Neural cell (in vitro differentiated cells): ENCODE measurements at regions not wholly inside any gene's neighbourhood (a gene's known extent, or its start where the extent isn't known, plus 50 kb on each side); places are given as distances from the start of the nearest gene placed in this dataset.

Experiments
- H2AFZ ChIP-seq: fragments of 200-600, 300-800 bp; sonication (generic), shearing (Covaris generic); 2 replicates; pipeline ENCODE4 v1.6.0; 2014; ENCODE audit warnings: low read depth, mild to moderate bottlenecking, antibody characterized with exemption, low read length, moderate library complexity
- H3F3A ChIP-seq: fragments of 200-600 bp; shearing (Covaris generic); 2 replicates; pipeline ENCODE4 v1.6.1; 2016; ENCODE audit warnings: mild to moderate bottlenecking, moderate library complexity, mixed read lengths, antibody characterized with exemption, low read length; ENCODE audit not compliant: insufficient read depth, poor library complexity, severe bottlenecking
- H3K27ac ChIP-seq: fragments of 200-600, 300-800 bp; sonication (generic), shearing (Covaris generic); 2 replicates; pipeline ENCODE4 v1.5.1; 2014; ENCODE audit warnings: mild to moderate bottlenecking, low read length, moderate library complexity
- H3K27me3 ChIP-seq: fragments of 300-800, 200-600 bp; sonication (generic), shearing (Covaris generic); 2 replicates; pipeline ENCODE4 v1.6.0; 2014; ENCODE audit warnings: mild to moderate bottlenecking, low read depth, low read length, moderate library complexity; ENCODE audit not compliant: insufficient read depth
- H3K36me3 ChIP-seq: fragments of 300-800, 200-600 bp; sonication (generic), shearing (Covaris generic); 2 replicates; pipeline ENCODE4 v1.5.1; 2014; ENCODE audit warnings: mild to moderate bottlenecking, antibody characterized with exemption, low read length, moderate library complexity; ENCODE audit not compliant: insufficient read depth
- H3K4me2 ChIP-seq: fragments of 300-800, 200-600 bp; sonication (generic), shearing (Covaris generic); 2 replicates; pipeline ENCODE4 v1.6.0; 2014; ENCODE audit warnings: mild to moderate bottlenecking, low read length
- H3K4me3 ChIP-seq: fragments of 300-800, 200-600 bp; sonication (generic), shearing (Covaris generic); 2 replicates; pipeline ENCODE4 v1.5.1; 2014; ENCODE audit warnings: mild to moderate bottlenecking, low read length, moderate library complexity
- H3K79me2 ChIP-seq: fragments of 200-600 bp; shearing (Covaris generic); replicated peaks from 2 replicates; pipeline ENCODE4 v1.6.0; 2014; ENCODE audit warnings: mild to moderate bottlenecking, low read length, moderate library complexity; ENCODE audit not compliant: insufficient read depth
- H3K9ac ChIP-seq: fragments of 300-800, 200-600 bp; sonication (generic), shearing (Covaris generic); 2 replicates; pipeline ENCODE4 v1.6.1; 2016; ENCODE audit warnings: mild to moderate bottlenecking, low read length, mixed read lengths
- H3K9me2 ChIP-seq: fragments of 200-600 bp; shearing (Covaris generic); 2 replicates; pipeline ENCODE4 v1.6.1; 2016; ENCODE audit warnings: mild to moderate bottlenecking, low read length, mixed read lengths; ENCODE audit not compliant: insufficient read depth
- H3K9me3 ChIP-seq: fragments of 200-600, 300-800 bp; sonication (generic), shearing (Covaris generic); 2 replicates; pipeline ENCODE4 v1.6.1; 2016; ENCODE audit warnings: mild to moderate bottlenecking, mixed run types, low read length, moderate library complexity, mixed read lengths
- H4K20me1 ChIP-seq: fragments of 200-600 bp; shearing (Covaris generic); 2 replicates; pipeline ENCODE4 v1.6.1; 2016; ENCODE audit warnings: mild to moderate bottlenecking, mixed run types; ENCODE audit not compliant: insufficient read depth
- CTCF ChIP-seq: fragments of 450-650 bp; IDR thresholded peaks from 2 replicates; pipeline ENCODE4 v1.5.1; 2014; ENCODE audit warnings: antibody characterized with exemption, mild to moderate bottlenecking, moderate library complexity; ENCODE audit not compliant: poor library complexity, severe bottlenecking
- EP300 ChIP-seq: fragments of 450-650 bp; conservative IDR thresholded peaks from 2 replicates; pipeline ENCODE4 v1.6.1; 2014; ENCODE audit warnings: antibody characterized with exemption, mild to moderate bottlenecking, moderate library complexity; ENCODE audit not compliant: poor library complexity, severe bottlenecking
- EZH2 ChIP-seq: fragments of 200-600, 300-800 bp; shearing (Covaris generic), sonication (generic); IDR thresholded peaks from 2 replicates; pipeline ENCODE4 v1.6.1; 2014; ENCODE audit warnings: antibody characterized with exemption, low read length, borderline replicate concordance, mild to moderate bottlenecking; ENCODE audit not compliant: insufficient read depth, poor library complexity, severe bottlenecking
- MXI1 ChIP-seq: fragments of 450-650 bp; conservative IDR thresholded peaks from 2 replicates; pipeline ENCODE4 v1.6.1; 2014; ENCODE audit warnings: antibody characterized with exemption, mild to moderate bottlenecking; ENCODE audit not compliant: poor library complexity, severe bottlenecking
- POLR2AphosphoS5 ChIP-seq: IDR thresholded peaks from 2 replicates; pipeline ENCODE4 v1.6.1; 2012
- RAD21 ChIP-seq: fragments of 450-650 bp; conservative IDR thresholded peaks from 2 replicates; pipeline ENCODE4 v1.6.1; 2014; ENCODE audit warnings: antibody characterized with exemption, mild to moderate bottlenecking, moderate library complexity
- REST ChIP-seq: IDR thresholded peaks from 2 replicates; pipeline ENCODE4 v1.6.1; 2012; ENCODE audit warnings: borderline replicate concordance
- SMC3 ChIP-seq: fragments of 450-650 bp; conservative IDR thresholded peaks from 2 replicates; pipeline ENCODE4 v1.6.1; 2014; ENCODE audit warnings: antibody characterized with exemption, mild to moderate bottlenecking, moderate library complexity; ENCODE audit not compliant: poor library complexity
- TAF1 ChIP-seq: IDR thresholded peaks from 2 replicates; pipeline ENCODE4 v1.6.1; 2012; ENCODE audit warnings: low read depth

- TF ChIP-seq EP300: no peak
- Histone ChIP-seq H3K9me2 (no peaks in the 10 kb centered on the region), H3F3A (no peaks in the 10 kb centered on the region), H3K9ac (no peak overlapping the region), H3K27ac (no peak overlapping the region), H4K20me1 (no peaks in the 10 kb centered on the region), H2AFZ (no peak overlapping the region), H3K4me2 (no peak overlapping the region), H3K9me3 (no peaks in the 10 kb centered on the region), H3K4me3 (no peak overlapping the region), H3K36me3 (no peaks in the 10 kb centered on the region), H3K79me2 (no peaks in the 10 kb centered on the region), H3K27me3 (no peaks in the 10 kb centered on the region)
Observed at GRCh38 chr4:96955691-96956090, 1115.8 kb downstream of the PDHA2 start.

- Histone ChIP-seq H3K4me3 (no peak overlapping the region), H3K4me2 (no peak overlapping the region), H2AFZ (no peak overlapping the region), H3K27ac (no peak overlapping the region), H3F3A (no peaks in the 10 kb centered on the region), H3K36me3 (no peaks in the 10 kb centered on the region), H3K9me3 (no peaks in the 10 kb centered on the region), H3K27me3 (no peaks in the 10 kb centered on the region), H4K20me1 (no peaks in the 10 kb centered on the region), H3K9me2 (no peaks in the 10 kb centered on the region), H3K79me2 (no peaks in the 10 kb centered on the region), H3K9ac (no peak overlapping the region)
- no peak for TF ChIP-seq SMC3
- TF ChIP-seq CTCF: no peak
- no peak for TF ChIP-seq MXI1
- no peak for TF ChIP-seq EP300
- no peak for TF ChIP-seq TAF1
- no peak for TF ChIP-seq EZH2
- TF ChIP-seq POLR2AphosphoS5: no peak
- no peak for TF ChIP-seq REST
- TF ChIP-seq RAD21: no peak
Observed at GRCh38 chr4:96969455-96969854, 1129.6 kb downstream of the PDHA2 start.

- no peak for TF ChIP-seq EP300
- no peak for TF ChIP-seq POLR2AphosphoS5
- no peak for TF ChIP-seq REST
- no peak for TF ChIP-seq TAF1
- no peak for TF ChIP-seq MXI1
- TF ChIP-seq CTCF: no peak
- TF ChIP-seq RAD21: no peak
- no peak for TF ChIP-seq SMC3
- TF ChIP-seq EZH2: no peak
- Histone ChIP-seq H3F3A (no peaks in the 10 kb centered on the region), H3K4me3 (no peak overlapping the region), H4K20me1 (no peaks in the 10 kb centered on the region), H3K36me3 (no peaks in the 10 kb centered on the region), H3K79me2 (no peaks in the 10 kb centered on the region), H3K27ac (no peak overlapping the region), H3K27me3 (no peaks in the 10 kb centered on the region), H2AFZ (no peak overlapping the region), H3K9me2 (no peaks in the 10 kb centered on the region), H3K9ac (no peak overlapping the region), H3K9me3 (no peaks in the 10 kb centered on the region), H3K4me2 (no peak overlapping the region)
Observed at GRCh38 chr4:96972920-96973319, 1133.0 kb downstream of the PDHA2 start.
